HL-60 (cell line): ENCODE measurements at regions not wholly inside any gene's neighbourhood (a gene's known extent, or its start where the extent isn't known, plus 50 kb on each side); places are given as distances from the start of the nearest gene placed in this dataset.

Experiments used
- CTCF ChIP-seq: IDR thresholded peaks from one replicate; pipeline ENCODE4 v1.5.1; 2011; ENCODE audit warnings: low read length, control low read depth, inconsistent platforms; ENCODE audit not compliant: insufficient read depth
- GABPA ChIP-seq: IDR thresholded peaks from 2 replicates; pipeline ENCODE4 v1.6.1; 2012; ENCODE audit warnings: low read depth
- POLR2AphosphoS5 ChIP-seq: IDR thresholded peaks from 2 replicates; pipeline ENCODE4 v1.6.1; 2012; ENCODE audit warnings: low read depth
- SPI1 ChIP-seq: IDR thresholded peaks from 2 replicates; pipeline ENCODE4 v1.6.1; 2012; ENCODE audit warnings: low read depth, mild to moderate bottlenecking, borderline replicate concordance

GRCh38 chr12:105927564-105927963 is 211.2 kb downstream of the NUAK1 start:
- TF ChIP-seq CTCF (no peak), SPI1 (no peak), GABPA (no peak), POLR2AphosphoS5 (no peak)
